Activated CD8-positive, alpha-beta memory T cell treated with anti-CD3 and anti-CD28 coated beads, Interleukin-2, amount 50 U/mL, for 48 hours (primary cell): ENCODE measurements at regions not wholly inside any gene's neighbourhood (a gene's known extent, or its start where the extent isn't known, plus 50 kb on each side); places are given as distances from the start of the nearest gene placed in this dataset.
"Not testable (repeated sequence)": the region's sequence is repeated elsewhere in the genome, so short reads cannot be mapped to it uniquely, and the experiment has no call there.

Source experiments
- DNase-seq: peaks from one replicate; pipeline ENCODE4 v3.0.0-alpha.2; 2020

GRCh38 chr11:16605894-16606783 is 132.3 kb upstream of the C11orf58 start:
- peak; percentile 92 for DNase-seq

GRCh38 chr11:16605389-16605893 is 133.0 kb upstream of the C11orf58 start:
- DNase-seq: peak; percentile 59

- peak; percentile 57 for DNase-seq
These were observed 133.6 kb upstream of the C11orf58 start for GRCh38 chr11:16604794-16605388.

- no peak for DNase-seq
These were observed 134.3 kb upstream of the C11orf58 start for GRCh38 chr11:16603890-16604793.

- no peak for DNase-seq
These were observed 135.2 kb upstream of the C11orf58 start for GRCh38 chr11:16603245-16603644.

GRCh38 chr11:16598906-16599305 is 139.5 kb upstream of the C11orf58 start:
- DNase-seq: no peak

GRCh38 chr11:16598032-16598431 is 140.4 kb upstream of the C11orf58 start:
- DNase-seq: no peak

- DNase-seq: no peak
These were observed 142.2 kb upstream of the C11orf58 start for GRCh38 chr11:16596231-16596630.

GRCh38 chr11:16591157-16591556 is 147.3 kb upstream of the C11orf58 start:
- DNase-seq: no peak

- no peak for DNase-seq
These were observed 150.8 kb upstream of the C11orf58 start for GRCh38 chr11:16587670-16588069.

- no peak for DNase-seq
These were observed 153.9 kb upstream of the C11orf58 start for GRCh38 chr11:16584569-16584968.

- DNase-seq: not testable (repeated sequence)
These were observed 157.4 kb upstream of the C11orf58 start for GRCh38 chr11:16581078-16581477.

GRCh38 chr11:16577490-16577889 is 161.0 kb upstream of the C11orf58 start:
- no peak for DNase-seq

- DNase-seq: not testable (repeated sequence)
These were observed 163.6 kb upstream of the C11orf58 start for GRCh38 chr11:16574889-16575288.

GRCh38 chr11:16572945-16573344 is 165.5 kb upstream of the C11orf58 start:
- no peak for DNase-seq

GRCh38 chr11:16561150-16561549 is 177.3 kb upstream of the C11orf58 start:
- DNase-seq: no peak

- no peak for DNase-seq
These were observed 180.0 kb upstream of the C11orf58 start for GRCh38 chr11:16558494-16558893.

GRCh38 chr11:16555956-16556355 is 182.5 kb upstream of the C11orf58 start:
- DNase-seq: no peak

- no peak for DNase-seq
These were observed 184.1 kb upstream of the C11orf58 start for GRCh38 chr11:16554361-16554760.

GRCh38 chr11:16547879-16548278 is 190.6 kb upstream of the C11orf58 start:
- no peak for DNase-seq

GRCh38 chr11:16543642-16544041 is 187.3 kb upstream of the SOX6 start:
- no peak for DNase-seq

GRCh38 chr11:16542353-16542752 is 186.0 kb upstream of the SOX6 start:
- DNase-seq: no peak

- no peak for DNase-seq
These were observed 180.2 kb upstream of the SOX6 start for GRCh38 chr11:16536513-16536912.
